ENCODE measurements at regions not wholly inside any gene's neighbourhood (a gene's known extent, or its start where the extent isn't known, plus 50 kb on each side); places are given as distances from the start of the nearest gene placed in this dataset.

DNA sequence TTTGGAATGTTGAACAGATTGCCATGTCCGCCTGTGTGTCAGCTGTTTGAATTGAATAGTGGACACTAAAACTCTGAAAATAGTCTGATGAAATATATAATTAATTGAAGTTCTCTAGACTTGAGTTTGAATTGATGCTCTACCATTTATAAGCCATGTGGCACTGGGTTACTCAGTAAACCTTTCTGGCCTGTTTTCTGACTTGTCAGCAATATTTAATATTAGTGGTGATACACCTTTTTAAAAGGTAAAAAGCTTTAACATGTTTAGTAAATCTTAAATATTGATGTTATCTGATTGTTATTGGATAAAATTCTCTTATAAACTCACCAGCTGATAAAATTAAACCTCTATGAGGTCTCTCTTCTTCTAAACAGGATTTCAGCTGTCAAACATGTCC, 695.4 kb upstream of the HS3ST1 start (continued):
- TF ChIP-seq, protein P1, sequence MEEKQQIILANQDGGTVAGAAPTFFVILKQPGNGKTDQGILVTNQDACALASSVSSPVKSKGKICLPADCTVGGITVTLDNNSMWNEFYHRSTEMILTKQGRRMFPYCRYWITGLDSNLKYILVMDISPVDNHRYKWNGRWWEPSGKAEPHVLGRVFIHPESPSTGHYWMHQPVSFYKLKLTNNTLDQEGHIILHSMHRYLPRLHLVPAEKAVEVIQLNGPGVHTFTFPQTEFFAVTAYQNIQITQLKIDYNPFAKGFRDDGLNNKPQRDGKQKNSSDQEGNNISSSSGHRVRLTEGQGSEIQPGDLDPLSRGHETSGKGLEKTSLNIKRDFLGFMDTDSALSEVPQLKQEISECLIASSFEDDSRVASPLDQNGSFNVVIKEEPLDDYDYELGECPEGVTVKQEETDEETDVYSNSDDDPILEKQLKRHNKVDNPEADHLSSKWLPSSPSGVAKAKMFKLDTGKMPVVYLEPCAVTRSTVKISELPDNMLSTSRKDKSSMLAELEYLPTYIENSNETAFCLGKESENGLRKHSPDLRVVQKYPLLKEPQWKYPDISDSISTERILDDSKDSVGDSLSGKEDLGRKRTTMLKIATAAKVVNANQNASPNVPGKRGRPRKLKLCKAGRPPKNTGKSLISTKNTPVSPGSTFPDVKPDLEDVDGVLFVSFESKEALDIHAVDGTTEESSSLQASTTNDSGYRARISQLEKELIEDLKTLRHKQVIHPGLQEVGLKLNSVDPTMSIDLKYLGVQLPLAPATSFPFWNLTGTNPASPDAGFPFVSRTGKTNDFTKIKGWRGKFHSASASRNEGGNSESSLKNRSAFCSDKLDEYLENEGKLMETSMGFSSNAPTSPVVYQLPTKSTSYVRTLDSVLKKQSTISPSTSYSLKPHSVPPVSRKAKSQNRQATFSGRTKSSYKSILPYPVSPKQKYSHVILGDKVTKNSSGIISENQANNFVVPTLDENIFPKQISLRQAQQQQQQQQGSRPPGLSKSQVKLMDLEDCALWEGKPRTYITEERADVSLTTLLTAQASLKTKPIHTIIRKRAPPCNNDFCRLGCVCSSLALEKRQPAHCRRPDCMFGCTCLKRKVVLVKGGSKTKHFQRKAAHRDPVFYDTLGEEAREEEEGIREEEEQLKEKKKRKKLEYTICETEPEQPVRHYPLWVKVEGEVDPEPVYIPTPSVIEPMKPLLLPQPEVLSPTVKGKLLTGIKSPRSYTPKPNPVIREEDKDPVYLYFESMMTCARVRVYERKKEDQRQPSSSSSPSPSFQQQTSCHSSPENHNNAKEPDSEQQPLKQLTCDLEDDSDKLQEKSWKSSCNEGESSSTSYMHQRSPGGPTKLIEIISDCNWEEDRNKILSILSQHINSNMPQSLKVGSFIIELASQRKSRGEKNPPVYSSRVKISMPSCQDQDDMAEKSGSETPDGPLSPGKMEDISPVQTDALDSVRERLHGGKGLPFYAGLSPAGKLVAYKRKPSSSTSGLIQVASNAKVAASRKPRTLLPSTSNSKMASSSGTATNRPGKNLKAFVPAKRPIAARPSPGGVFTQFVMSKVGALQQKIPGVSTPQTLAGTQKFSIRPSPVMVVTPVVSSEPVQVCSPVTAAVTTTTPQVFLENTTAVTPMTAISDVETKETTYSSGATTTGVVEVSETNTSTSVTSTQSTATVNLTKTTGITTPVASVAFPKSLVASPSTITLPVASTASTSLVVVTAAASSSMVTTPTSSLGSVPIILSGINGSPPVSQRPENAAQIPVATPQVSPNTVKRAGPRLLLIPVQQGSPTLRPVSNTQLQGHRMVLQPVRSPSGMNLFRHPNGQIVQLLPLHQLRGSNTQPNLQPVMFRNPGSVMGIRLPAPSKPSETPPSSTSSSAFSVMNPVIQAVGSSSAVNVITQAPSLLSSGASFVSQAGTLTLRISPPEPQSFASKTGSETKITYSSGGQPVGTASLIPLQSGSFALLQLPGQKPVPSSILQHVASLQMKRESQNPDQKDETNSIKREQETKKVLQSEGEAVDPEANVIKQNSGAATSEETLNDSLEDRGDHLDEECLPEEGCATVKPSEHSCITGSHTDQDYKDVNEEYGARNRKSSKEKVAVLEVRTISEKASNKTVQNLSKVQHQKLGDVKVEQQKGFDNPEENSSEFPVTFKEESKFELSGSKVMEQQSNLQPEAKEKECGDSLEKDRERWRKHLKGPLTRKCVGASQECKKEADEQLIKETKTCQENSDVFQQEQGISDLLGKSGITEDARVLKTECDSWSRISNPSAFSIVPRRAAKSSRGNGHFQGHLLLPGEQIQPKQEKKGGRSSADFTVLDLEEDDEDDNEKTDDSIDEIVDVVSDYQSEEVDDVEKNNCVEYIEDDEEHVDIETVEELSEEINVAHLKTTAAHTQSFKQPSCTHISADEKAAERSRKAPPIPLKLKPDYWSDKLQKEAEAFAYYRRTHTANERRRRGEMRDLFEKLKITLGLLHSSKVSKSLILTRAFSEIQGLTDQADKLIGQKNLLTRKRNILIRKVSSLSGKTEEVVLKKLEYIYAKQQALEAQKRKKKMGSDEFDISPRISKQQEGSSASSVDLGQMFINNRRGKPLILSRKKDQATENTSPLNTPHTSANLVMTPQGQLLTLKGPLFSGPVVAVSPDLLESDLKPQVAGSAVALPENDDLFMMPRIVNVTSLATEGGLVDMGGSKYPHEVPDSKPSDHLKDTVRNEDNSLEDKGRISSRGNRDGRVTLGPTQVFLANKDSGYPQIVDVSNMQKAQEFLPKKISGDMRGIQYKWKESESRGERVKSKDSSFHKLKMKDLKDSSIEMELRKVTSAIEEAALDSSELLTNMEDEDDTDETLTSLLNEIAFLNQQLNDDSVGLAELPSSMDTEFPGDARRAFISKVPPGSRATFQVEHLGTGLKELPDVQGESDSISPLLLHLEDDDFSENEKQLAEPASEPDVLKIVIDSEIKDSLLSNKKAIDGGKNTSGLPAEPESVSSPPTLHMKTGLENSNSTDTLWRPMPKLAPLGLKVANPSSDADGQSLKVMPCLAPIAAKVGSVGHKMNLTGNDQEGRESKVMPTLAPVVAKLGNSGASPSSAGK (IDR thresholded peaks at IDR 0.05) = no peak
- TF ChIP-seq, protein P2, sequence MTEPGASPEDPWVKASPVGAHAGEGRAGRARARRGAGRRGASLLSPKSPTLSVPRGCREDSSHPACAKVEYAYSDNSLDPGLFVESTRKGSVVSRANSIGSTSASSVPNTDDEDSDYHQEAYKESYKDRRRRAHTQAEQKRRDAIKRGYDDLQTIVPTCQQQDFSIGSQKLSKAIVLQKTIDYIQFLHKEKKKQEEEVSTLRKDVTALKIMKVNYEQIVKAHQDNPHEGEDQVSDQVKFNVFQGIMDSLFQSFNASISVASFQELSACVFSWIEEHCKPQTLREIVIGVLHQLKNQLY (CRISPR knock-in tag; conservative IDR thresholded peaks at IDR 0.05) = no peak
- TF ChIP-seq CHD1 (IDR thresholded peaks at IDR 0.05; ENCODE audit: low read length) (no peak), RFX5 (IDR thresholded peaks at IDR 0.05; ENCODE audit: low read depth, low read length) (no peak), ATF1 (CRISPR knock-in tag; IDR thresholded peaks at IDR 0.05) (no peak), ATF1 (tag; IDR thresholded peaks at IDR 0.05) (no peak), FOSL1 (tag; conservative IDR thresholded peaks at IDR 0.05) (no peak), PPARD (CRISPR knock-in tag; IDR thresholded peaks at IDR 0.05) (no peak), MAFG (tag; conservative IDR thresholded peaks at IDR 0.05) (peak; percentile 49; the same call in 1 of the 2 replicates), BRCA1 (IDR thresholded peaks at IDR 0.05) (no peak), BRCA1 (CRISPR knock-in tag; IDR thresholded peaks at IDR 0.05) (no peak)
- TF ChIP-seq, protein P3, sequence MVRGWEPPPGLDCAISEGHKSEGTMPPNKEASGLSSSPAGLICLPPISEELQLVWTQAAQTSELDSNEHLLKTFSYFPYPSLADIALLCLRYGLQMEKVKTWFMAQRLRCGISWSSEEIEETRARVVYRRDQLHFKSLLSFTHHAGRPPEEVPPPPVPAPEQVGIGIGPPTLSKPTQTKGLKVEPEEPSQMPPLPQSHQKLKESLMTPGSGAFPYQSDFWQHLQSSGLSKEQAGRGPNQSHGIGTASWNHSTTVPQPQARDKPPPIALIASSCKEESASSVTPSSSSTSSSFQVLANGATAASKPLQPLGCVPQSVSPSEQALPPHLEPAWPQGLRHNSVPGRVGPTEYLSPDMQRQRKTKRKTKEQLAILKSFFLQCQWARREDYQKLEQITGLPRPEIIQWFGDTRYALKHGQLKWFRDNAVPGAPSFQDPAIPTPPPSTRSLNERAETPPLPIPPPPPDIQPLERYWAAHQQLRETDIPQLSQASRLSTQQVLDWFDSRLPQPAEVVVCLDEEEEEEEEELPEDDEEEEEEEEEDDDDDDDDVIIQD (CRISPR knock-in tag; IDR thresholded peaks at IDR 0.05) = no peak
- TF ChIP-seq, protein P4, sequence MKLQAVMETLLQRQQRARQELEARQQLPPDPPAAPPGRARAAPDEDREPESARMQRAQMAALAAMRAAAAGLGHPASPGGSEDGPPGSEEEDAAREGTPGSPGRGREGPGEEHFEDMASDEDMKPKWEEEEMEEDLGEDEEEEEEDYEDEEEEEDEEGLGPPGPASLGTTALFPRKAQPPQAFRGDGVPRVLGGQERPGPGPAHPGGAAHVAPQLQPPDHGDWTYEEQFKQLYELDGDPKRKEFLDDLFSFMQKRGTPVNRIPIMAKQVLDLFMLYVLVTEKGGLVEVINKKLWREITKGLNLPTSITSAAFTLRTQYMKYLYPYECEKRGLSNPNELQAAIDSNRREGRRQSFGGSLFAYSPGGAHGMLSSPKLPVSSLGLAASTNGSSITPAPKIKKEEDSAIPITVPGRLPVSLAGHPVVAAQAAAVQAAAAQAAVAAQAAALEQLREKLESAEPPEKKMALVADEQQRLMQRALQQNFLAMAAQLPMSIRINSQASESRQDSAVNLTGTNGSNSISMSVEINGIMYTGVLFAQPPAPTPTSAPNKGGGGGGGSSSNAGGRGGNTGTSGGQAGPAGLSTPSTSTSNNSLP (IDR thresholded peaks at IDR 0.05; ENCODE audit: borderline replicate concordance, low read depth, low read length) = no peak

Data from K562 (cell line).